Renal cortex interstitium (tissue), 11 donors: ENCODE measurements at regions not wholly inside any gene's neighbourhood (a gene's known extent, or its start where the extent isn't known, plus 50 kb on each side); places are given as distances from the start of the nearest gene placed in this dataset.

Experiments
- DNase-seq, 11 donors: peaks; one replicate each; pipeline ENCODE4 v3.0.0-alpha.2; 2013; ENCODE audit warnings: low read depth in 9 of 11, low spot score in 4 of 11; ENCODE audit errors: extremely low read depth in 1 of 11

- no peak for DNase-seq
These were observed 159.1 kb upstream of the USP24 start for GRCh38 chr1:55374216-55374615.

- DNase-seq = no peak
These were observed 154.3 kb upstream of the USP24 start for GRCh38 chr1:55369474-55369873.

GRCh38 chr1:55368698-55369097 lies 153.5 kb upstream of the USP24 start:
- no peak for DNase-seq

GRCh38 chr1:55367273-55367672 lies 152.1 kb upstream of the USP24 start:
- DNase-seq = no peak

- DNase-seq = no peak
These were observed 149.1 kb upstream of the USP24 start for GRCh38 chr1:55364216-55364615.

- DNase-seq = no peak
These were observed 148.1 kb upstream of the USP24 start for GRCh38 chr1:55363268-55363667.

GRCh38 chr1:55362558-55362957 lies 147.4 kb upstream of the USP24 start:
- DNase-seq = no peak

GRCh38 chr1:55359611-55360010 lies 144.4 kb upstream of the USP24 start:
- no peak for DNase-seq

GRCh38 chr1:55358581-55358980 lies 143.4 kb upstream of the USP24 start:
- no peak for DNase-seq

- no peak for DNase-seq
These were observed 140.4 kb upstream of the USP24 start for GRCh38 chr1:55355549-55355948.

GRCh38 chr1:55353707-55354620 lies 138.8 kb upstream of the USP24 start:
- DNase-seq = no peak

DNA sequence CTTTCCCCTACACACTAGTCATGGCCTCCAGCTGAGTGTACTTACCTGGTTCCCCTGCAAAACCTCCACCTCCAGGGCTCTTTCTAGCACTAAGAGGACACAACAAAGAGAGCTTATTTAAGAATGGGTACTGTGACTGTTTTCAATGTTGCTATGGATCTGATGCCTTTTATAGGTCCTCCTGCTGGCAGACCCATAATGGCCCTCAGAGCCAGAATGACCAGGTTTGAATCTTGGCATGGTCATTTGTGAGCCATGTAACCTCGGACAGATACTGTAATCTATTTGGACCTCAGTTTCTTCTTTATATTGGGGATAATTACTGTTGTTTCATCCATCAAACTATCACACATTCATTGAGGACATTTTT lies 137.6 kb upstream of the USP24 start:
- DNase-seq = no peak

DNA sequence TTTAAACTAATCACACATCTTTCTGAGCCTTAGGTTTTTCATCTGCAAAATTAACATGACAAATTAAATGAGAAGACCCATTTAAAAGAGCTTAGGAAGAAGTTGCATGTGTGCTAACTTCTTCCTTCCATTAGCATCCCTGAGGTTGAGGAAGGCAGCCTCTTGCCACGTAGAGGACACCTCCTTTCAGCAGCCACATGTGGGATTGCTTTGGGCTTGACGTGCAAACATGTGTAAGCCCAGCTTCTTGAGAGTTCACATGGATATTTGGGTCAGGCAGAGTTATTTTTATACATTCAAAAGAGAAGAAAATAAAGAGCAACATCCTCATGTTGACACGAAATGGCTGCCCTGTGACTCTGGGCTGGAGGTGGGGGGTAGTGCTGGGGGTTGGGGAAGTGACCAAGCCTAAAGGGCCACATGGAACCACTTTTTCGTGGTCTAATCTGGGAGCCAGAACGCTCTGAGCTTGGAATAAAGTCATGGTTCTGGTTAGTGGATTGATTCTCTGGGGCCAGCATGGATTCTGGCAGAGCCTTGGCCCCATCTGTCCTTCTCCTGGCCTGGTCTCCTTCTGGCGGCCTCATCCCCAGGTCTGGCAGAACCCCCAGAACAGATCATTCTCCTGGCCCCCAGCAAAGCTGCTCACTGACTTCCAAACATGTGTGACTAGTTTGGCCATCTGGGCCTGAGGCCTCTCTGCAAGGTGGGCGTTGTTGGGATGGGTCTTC lies 137.1 kb upstream of the USP24 start:
- DNase-seq = no peak

- no peak for DNase-seq
These were observed 133.2 kb upstream of the USP24 start for GRCh38 chr1:55348356-55348755.

DNA sequence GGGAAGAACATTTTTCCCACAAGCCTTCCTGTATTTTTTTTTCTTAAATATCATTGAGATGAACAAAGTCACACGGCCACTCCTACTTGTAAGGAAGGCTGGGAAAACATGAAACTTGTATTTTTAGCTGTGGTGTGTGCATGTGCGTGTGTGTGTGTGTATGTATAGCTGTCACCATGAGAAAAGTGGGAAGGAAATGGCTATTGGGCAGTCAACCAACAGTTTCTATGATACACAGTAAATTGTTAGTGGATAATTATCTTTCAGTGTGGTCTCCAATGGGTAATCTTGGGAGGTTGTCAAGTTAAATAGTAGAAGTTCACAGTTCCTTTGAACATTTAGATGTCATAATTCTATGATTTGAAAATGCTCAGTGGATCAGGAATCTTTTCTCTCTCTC lies 132.7 kb upstream of the USP24 start:
- DNase-seq = no peak

GRCh38 chr1:55347041-55347440 lies 131.9 kb upstream of the USP24 start:
- no peak for DNase-seq

DNA sequence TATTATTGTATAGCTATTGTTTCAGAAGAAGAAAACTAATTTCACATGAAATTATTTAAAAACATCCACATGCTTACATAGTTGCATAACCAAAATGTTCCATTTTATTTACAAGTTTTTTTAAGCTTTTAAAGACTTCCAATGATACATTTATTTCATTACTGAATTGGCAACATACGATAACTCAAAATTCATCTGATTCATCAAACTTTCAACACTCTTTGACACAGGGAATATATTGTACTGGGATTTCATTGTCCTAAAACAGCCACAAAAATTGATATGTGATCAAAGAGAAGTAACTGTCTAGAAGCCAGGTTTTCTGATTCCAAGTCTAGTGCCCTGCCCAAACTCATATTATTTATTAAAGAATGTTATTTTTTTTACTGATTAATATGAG lies 131.4 kb upstream of the USP24 start:
- DNase-seq = no peak

- no peak for DNase-seq
These were observed 124.5 kb upstream of the USP24 start for GRCh38 chr1:55339681-55340080.

- DNase-seq = no peak
These were observed 123.3 kb upstream of the USP24 start for GRCh38 chr1:55338448-55338820.

DNA sequence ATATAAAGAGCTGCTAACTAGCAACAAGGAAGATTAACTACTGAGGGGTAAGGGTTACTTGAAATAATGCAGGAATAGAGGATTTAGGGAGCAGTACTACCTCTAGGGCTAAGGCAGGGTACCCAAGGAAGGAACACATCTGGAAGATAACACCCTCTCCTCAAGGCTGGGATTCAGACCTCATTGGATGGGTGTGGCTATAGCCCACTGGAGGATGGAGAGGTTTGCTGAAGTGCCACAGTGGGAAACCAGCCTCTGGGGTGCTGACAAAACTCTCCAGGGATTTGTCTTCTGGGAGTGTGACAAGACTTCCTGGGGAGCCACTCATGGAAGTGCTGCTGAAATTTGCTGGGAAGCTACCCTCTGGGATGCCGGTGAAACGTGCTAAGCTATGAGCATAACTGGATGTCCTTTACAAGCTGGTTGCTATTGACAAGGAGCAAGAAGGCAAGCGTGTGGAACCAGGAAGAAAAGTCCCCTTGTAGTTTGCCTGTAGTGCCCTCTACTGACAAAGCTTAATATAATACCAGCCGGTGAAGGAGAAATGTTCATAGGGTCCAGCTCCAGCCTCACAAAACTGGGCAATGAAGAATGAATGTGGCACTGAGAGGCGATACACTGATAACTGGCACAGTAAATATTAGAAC lies 122.8 kb upstream of the USP24 start:
- DNase-seq = peak in 2 of 11 donors; percentile 15 to 32
